ENCODE measurements at regions not wholly inside any gene's neighbourhood (a gene's known extent, or its start where the extent isn't known, plus 50 kb on each side); places are given as distances from the start of the nearest gene placed in this dataset.

GRCh38 chr10:33126742-33127141 is 168.7 kb upstream of the ITGB1 start:
- DNase-seq (ENCODE audit: low spot score), result no peak

GRCh38 chr10:33125522-33126517 is 167.8 kb upstream of the ITGB1 start:
- DNase-seq (ENCODE audit: low spot score), result no peak

- DNase-seq (ENCODE audit: low spot score), result no peak
These were observed 167.1 kb upstream of the ITGB1 start for GRCh38 chr10:33125111-33125510.

GRCh38 chr10:33123680-33124079 is 165.7 kb upstream of the ITGB1 start:
- DNase-seq (ENCODE audit: low spot score), result no peak

GRCh38 chr10:33122014-33122809 is 164.2 kb upstream of the ITGB1 start:
- no peak for DNase-seq (ENCODE audit: low spot score)

GRCh38 chr10:33120700-33121099 is 162.7 kb upstream of the ITGB1 start:
- no peak for DNase-seq (ENCODE audit: low spot score)

- DNase-seq (ENCODE audit: low spot score), result no peak
These were observed 162.2 kb upstream of the ITGB1 start for GRCh38 chr10:33120275-33120674.

- no peak for DNase-seq (ENCODE audit: low spot score)
These were observed 159.8 kb upstream of the ITGB1 start for GRCh38 chr10:33117816-33118215.

- DNase-seq (ENCODE audit: low spot score), result no peak
These were observed 159.2 kb upstream of the ITGB1 start for GRCh38 chr10:33117230-33117629.

GRCh38 chr10:33115738-33116719 is 158.0 kb upstream of the ITGB1 start:
- DNase-seq (ENCODE audit: low spot score), result peak; percentile 64

GRCh38 chr10:33114451-33114952 is 156.5 kb upstream of the ITGB1 start:
- no peak for DNase-seq (ENCODE audit: low spot score)

GRCh38 chr10:33113466-33113865 is 155.4 kb upstream of the ITGB1 start:
- DNase-seq (ENCODE audit: low spot score), result no peak

GRCh38 chr10:33112831-33113455 is 154.9 kb upstream of the ITGB1 start:
- no peak for DNase-seq (ENCODE audit: low spot score)

GRCh38 chr10:33111488-33112051 is 153.5 kb upstream of the ITGB1 start:
- DNase-seq (ENCODE audit: low spot score), result no peak

- no peak for DNase-seq (ENCODE audit: low spot score)
These were observed 151.9 kb upstream of the ITGB1 start for GRCh38 chr10:33109788-33110469.

- DNase-seq (ENCODE audit: low spot score), result no peak
These were observed 151.4 kb upstream of the ITGB1 start for GRCh38 chr10:33109384-33109783.

GRCh38 chr10:33107953-33108352 is 149.9 kb upstream of the ITGB1 start:
- DNase-seq (ENCODE audit: low spot score), result no peak

- no peak for DNase-seq (ENCODE audit: low spot score)
These were observed 148.7 kb upstream of the ITGB1 start for GRCh38 chr10:33106767-33107166.

GRCh38 chr10:33103863-33104379 is 145.9 kb upstream of the ITGB1 start:
- no peak for DNase-seq (ENCODE audit: low spot score)
